Endothelial cell of umbilical vein (primary cell): ENCODE measurements at regions not wholly inside any gene's neighbourhood (a gene's known extent, or its start where the extent isn't known, plus 50 kb on each side); places are given as distances from the start of the nearest gene placed in this dataset.

Source experiments
- BruUV-seq: library from RNA; stranded (reverse); fragments of 400-500 nt; replicated peaks from 2 replicates; lab custom pipeline; 2021; lab: Mats Ljungman, UMichigan
- CTCF ChIA-PET: fragments of 300-600, 350-600 bp; sonication (Branson Sonifier 250); formaldehyde crosslinking; loops from one replicate; lab custom pipeline; 2021; ENCODE audit warnings: antibody characterized with exemption, inconsistent platforms; lab: Charles Lee
- POLR2A ChIA-PET: fragments of 300-600, 350-600 bp; sonication (Branson Sonifier 250); formaldehyde crosslinking; loops from one replicate; lab custom pipeline; 2021; ENCODE audit warnings: antibody characterized with exemption, inconsistent platforms; lab: Charles Lee
- DNase-seq: peaks from one replicate; pipeline ENCODE4 v3.0.0-alpha.2; 2011; ENCODE audit warnings: low read depth, low spot score
- FAIRE-seq: peaks from 2 replicates; lab custom pipeline; 2011; peaks lifted over from hg19 to GRCh38; lab: Jason Lieb, UNC
- H2AFZ ChIP-seq: 2 replicates; pipeline ENCODE4 v1.6.0; 2012; ENCODE audit warnings: low read depth, low read length, control low read depth, inconsistent platforms
- H3K27ac ChIP-seq: 2 replicates; pipeline ENCODE4 v1.5.1; 2011; ENCODE audit warnings: low read depth, mild to moderate bottlenecking, control low read depth, low read length, moderate library complexity; ENCODE audit not compliant: insufficient read depth
- H3K27me3 ChIP-seq, 2 experiments: 2 replicates each; pipeline versions ENCODE4 v1.6.0 to v1.6.1; 2011; ENCODE audit warnings: low read length in 2 of 2, mixed read lengths in 1 of 2; ENCODE audit not compliant: control insufficient read depth in 2 of 2, insufficient read depth in 2 of 2
- H3K36me3 ChIP-seq, 2 experiments: 2 replicates in 1 of 2; 3 replicates in 1 of 2; pipeline ENCODE4 v1.5.1; 2011; ENCODE audit warnings: low read length in 2 of 2, mild to moderate bottlenecking in 1 of 2, moderate library complexity in 1 of 2; ENCODE audit not compliant: control insufficient read depth in 2 of 2, insufficient read depth in 2 of 2; ENCODE audit errors: extremely low read depth in 1 of 2
- H3K4me1 ChIP-seq: 3 replicates; pipeline ENCODE4 v1.5.1; 2011; ENCODE audit warnings: mild to moderate bottlenecking, low read length; ENCODE audit not compliant: control insufficient read depth, insufficient read depth; ENCODE audit errors: extremely low read depth
- H3K4me2 ChIP-seq: 2 replicates; pipeline ENCODE4 v1.6.1; 2011; ENCODE audit warnings: low read length, control low read depth, mixed read lengths; ENCODE audit not compliant: insufficient read depth
- H3K4me3 ChIP-seq, 3 experiments: fragments of 200-600 bp in 1 of 3; sonication (generic), shearing (Covaris generic) in 1 of 3; replicated peaks in 1 of 3; 2 replicates each; pipeline ENCODE4 v1.5.1; 2011 to 2016; ENCODE audit warnings: control low read depth in 3 of 3, low read length in 3 of 3, mild to moderate bottlenecking in 2 of 3, inconsistent platforms in 1 of 3, low read depth in 1 of 3, moderate library complexity in 1 of 3; ENCODE audit not compliant: insufficient read depth in 1 of 3
- H3K79me2 ChIP-seq: 2 replicates; pipeline ENCODE4 v1.6.0; 2012; ENCODE audit warnings: low read length, inconsistent platforms; ENCODE audit not compliant: control insufficient read depth, insufficient read depth
- H3K9ac ChIP-seq: replicated peaks from 2 replicates; pipeline ENCODE3; 2011; ENCODE audit warnings: low read length, control low read depth; ENCODE audit not compliant: insufficient read depth; ENCODE audit errors: extremely low read depth
- H3K9me1 ChIP-seq: replicated peaks from 3 replicates; pipeline ENCODE4 v1.6.0; 2011; ENCODE audit warnings: mild to moderate bottlenecking, low read length; ENCODE audit not compliant: control insufficient read depth, insufficient read depth; ENCODE audit errors: extremely low read depth
- H3K9me3 ChIP-seq: replicated peaks from 2 replicates; pipeline ENCODE4 v1.5.1; 2012; ENCODE audit warnings: low read length, inconsistent platforms; ENCODE audit not compliant: control insufficient read depth, insufficient read depth
- H4K20me1 ChIP-seq: replicated peaks from 2 replicates; pipeline ENCODE3; 2011; ENCODE audit warnings: mild to moderate bottlenecking, low read length; ENCODE audit not compliant: control insufficient read depth, insufficient read depth; ENCODE audit errors: extremely low read depth
- EZH2 ChIP-seq: IDR thresholded peaks from 2 replicates; pipeline ENCODE4 v1.6.1; 2012; ENCODE audit warnings: borderline replicate concordance, low read depth, mild to moderate bottlenecking, moderate library complexity, low read length, inconsistent platforms; ENCODE audit not compliant: severe bottlenecking
- FOS ChIP-seq: IDR thresholded peaks from 2 replicates; pipeline ENCODE4 v1.6.1; 2011; ENCODE audit warnings: mild to moderate bottlenecking, low read length, moderate library complexity, borderline replicate concordance; ENCODE audit not compliant: insufficient read depth
- GATA2 ChIP-seq: IDR thresholded peaks from 2 replicates; pipeline ENCODE4 v1.7.0; 2011; ENCODE audit warnings: low read depth, mild to moderate bottlenecking, moderate library complexity, mixed read lengths, low read length; ENCODE audit not compliant: insufficient read length, insufficient read depth
- JUN ChIP-seq: IDR thresholded peaks from 2 replicates; pipeline ENCODE4 v1.6.1; 2011; ENCODE audit warnings: borderline replicate concordance, low read depth; ENCODE audit not compliant: insufficient read length, insufficient read depth
- MYC ChIP-seq: IDR thresholded peaks from one replicate; pipeline ENCODE4 v1.6.1; 2011; ENCODE audit warnings: mild to moderate bottlenecking, low read depth, low read length
- POLR2A ChIP-seq: IDR thresholded peaks from 2 replicates; pipeline ENCODE4 v1.6.1; 2012; ENCODE audit warnings: low read depth, mild to moderate bottlenecking, control low read depth, low read length
- POLR2AphosphoS5 ChIP-seq: IDR thresholded peaks from 2 replicates; pipeline ENCODE4 v1.6.1; 2012; ENCODE audit warnings: low read depth, mild to moderate bottlenecking, control low read depth, low read length, moderate library complexity; ENCODE audit not compliant: insufficient read depth
- dilution Hi-C: fragments of 300-500 bp; cut with MboI; formaldehyde crosslinking; loops from one replicate; pipeline ENCODE4 v1.15.0; 2019; ENCODE audit warnings: low sequenced_read_pairs; ENCODE audit not compliant: extremely low pct_ligation_motif_present
- intact Hi-C: fragments of 100-400 bp; cut with micrococcal nuclease; formaldehyde crosslinking; loops from one replicate; pipeline ENCODE4 v1.10.0; 2022
- TF ChIP-seq, protein P1 (sequence below): IDR thresholded peaks from 2 replicates; pipeline ENCODE4 v1.6.1; 2011; ENCODE audit not compliant: insufficient read depth, insufficient read length
- TF ChIP-seq, protein P2 (sequence below), 2 donors: IDR thresholded peaks; 1 replicate in 1 of 2; 2 replicates in 1 of 2; pipeline ENCODE4 v1.5.1; 2011; ENCODE audit warnings: low read length in 2 of 2, mild to moderate bottlenecking in 2 of 2, moderate library complexity in 2 of 2, control low read depth in 1 of 2, inconsistent platforms in 1 of 2, low read depth in 1 of 2; ENCODE audit not compliant: insufficient read depth in 1 of 2; ENCODE audit errors: extremely low read depth in 1 of 2

DNA sequence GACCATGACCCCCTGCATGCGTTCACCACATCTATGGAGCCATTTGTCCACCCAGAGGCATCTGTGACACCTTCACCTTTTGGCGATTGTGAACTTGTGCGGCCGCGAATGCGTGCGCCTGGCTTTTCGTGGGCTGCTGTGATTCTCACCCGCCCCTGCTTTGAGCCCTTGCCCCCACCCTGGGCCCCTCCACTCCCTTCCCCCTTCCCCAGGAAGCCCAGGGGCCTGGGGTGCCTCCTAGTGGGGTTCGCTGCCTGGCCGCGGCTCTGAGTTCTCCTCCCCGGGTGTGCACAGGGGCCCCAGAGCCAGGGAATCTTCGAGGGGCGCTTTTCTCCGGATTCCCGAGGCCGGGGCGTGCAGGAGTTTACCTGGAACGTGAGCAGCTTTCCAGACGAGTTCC is 97.9 kb upstream of the ACTRT2 start:
- Histone ChIP-seq H3K9me1 (no peaks in the 10 kb centered on the region), H3K9ac (no peak overlapping the region), H3K27me3 (no peaks in the 10 kb centered on the region), H4K20me1 (no peaks in the 10 kb centered on the region), H3K79me2 (no peaks in the 10 kb centered on the region), H3K9me3 (peaks cover 3% of the 10 kb centered on the region), H3K4me3 (no peak overlapping the region), H2AFZ (no peak overlapping the region), H3K36me3 (no peaks in the 10 kb centered on the region), H3K27ac (no peak overlapping the region), H3K4me2 (no peak overlapping the region), H3K4me1 (no peaks in the 10 kb centered on the region)
- DNase-seq (no peak), FAIRE-seq (no peak)
- intact Hi-C loops, result no loop called here
- dilution Hi-C loops, result no loop called here
- ChIA-PET POLR2A (no interaction called here), CTCF (no interaction called here)
- BruUV-seq, result no TSS peak
- no peak for TF ChIP-seq EZH2
- no peak for TF ChIP-seq MYC
- TF ChIP-seq FOS, result no peak
- no peak for TF ChIP-seq POLR2AphosphoS5
- TF ChIP-seq, protein P1, sequence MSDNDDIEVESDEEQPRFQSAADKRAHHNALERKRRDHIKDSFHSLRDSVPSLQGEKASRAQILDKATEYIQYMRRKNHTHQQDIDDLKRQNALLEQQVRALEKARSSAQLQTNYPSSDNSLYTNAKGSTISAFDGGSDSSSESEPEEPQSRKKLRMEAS, result no peak
- no peak for TF ChIP-seq JUN
- TF ChIP-seq GATA2, result no peak
- TF ChIP-seq, protein P2, sequence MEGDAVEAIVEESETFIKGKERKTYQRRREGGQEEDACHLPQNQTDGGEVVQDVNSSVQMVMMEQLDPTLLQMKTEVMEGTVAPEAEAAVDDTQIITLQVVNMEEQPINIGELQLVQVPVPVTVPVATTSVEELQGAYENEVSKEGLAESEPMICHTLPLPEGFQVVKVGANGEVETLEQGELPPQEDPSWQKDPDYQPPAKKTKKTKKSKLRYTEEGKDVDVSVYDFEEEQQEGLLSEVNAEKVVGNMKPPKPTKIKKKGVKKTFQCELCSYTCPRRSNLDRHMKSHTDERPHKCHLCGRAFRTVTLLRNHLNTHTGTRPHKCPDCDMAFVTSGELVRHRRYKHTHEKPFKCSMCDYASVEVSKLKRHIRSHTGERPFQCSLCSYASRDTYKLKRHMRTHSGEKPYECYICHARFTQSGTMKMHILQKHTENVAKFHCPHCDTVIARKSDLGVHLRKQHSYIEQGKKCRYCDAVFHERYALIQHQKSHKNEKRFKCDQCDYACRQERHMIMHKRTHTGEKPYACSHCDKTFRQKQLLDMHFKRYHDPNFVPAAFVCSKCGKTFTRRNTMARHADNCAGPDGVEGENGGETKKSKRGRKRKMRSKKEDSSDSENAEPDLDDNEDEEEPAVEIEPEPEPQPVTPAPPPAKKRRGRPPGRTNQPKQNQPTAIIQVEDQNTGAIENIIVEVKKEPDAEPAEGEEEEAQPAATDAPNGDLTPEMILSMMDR (IDR thresholded peaks at IDR 0.05; ENCODE audit: extremely low read depth in 1 of 2, insufficient read depth in 1 of 2, low read depth in 1 of 2, low read length in 2 of 2), result no peak
- TF ChIP-seq POLR2A, result no peak
